GM18520 (cell line): ENCODE measurements at regions not wholly inside any gene's neighbourhood (a gene's known extent, or its start where the extent isn't known, plus 50 kb on each side); places are given as distances from the start of the nearest gene placed in this dataset.

Source experiments
- ATAC-seq: cut with Tn5 transposase; IDR thresholded peaks from one replicate; pipeline ENCODE4 v1.9.1; 2021; ENCODE audit not compliant: unreplicated experiment

GRCh38 chr1:218852527-218852926 is 321.2 kb upstream of the LYPLAL1 start:
- ATAC-seq = no peak

GRCh38 chr1:218863987-218864386 is 309.7 kb upstream of the LYPLAL1 start:
- ATAC-seq = no peak

- no peak for ATAC-seq
These were observed 308.1 kb upstream of the LYPLAL1 start for GRCh38 chr1:218865591-218865990.

- ATAC-seq = no peak
These were observed 307.2 kb upstream of the LYPLAL1 start for GRCh38 chr1:218866507-218866906.

GRCh38 chr1:218867066-218867465 is 306.6 kb upstream of the LYPLAL1 start:
- no peak for ATAC-seq

- ATAC-seq = no peak
These were observed 305.6 kb upstream of the LYPLAL1 start for GRCh38 chr1:218867941-218868626.

- no peak for ATAC-seq
These were observed 304.4 kb upstream of the LYPLAL1 start for GRCh38 chr1:218869276-218869675.

- ATAC-seq = no peak
These were observed 301.7 kb upstream of the LYPLAL1 start for GRCh38 chr1:218872026-218872425.

GRCh38 chr1:218872928-218873327 is 300.8 kb upstream of the LYPLAL1 start:
- ATAC-seq = no peak

- no peak for ATAC-seq
These were observed 299.4 kb upstream of the LYPLAL1 start for GRCh38 chr1:218874313-218874712.

- ATAC-seq = no peak
These were observed 298.8 kb upstream of the LYPLAL1 start for GRCh38 chr1:218874801-218875400.

GRCh38 chr1:218878369-218878768 is 295.3 kb upstream of the LYPLAL1 start:
- ATAC-seq = no peak

GRCh38 chr1:218880484-218881060 is 293.1 kb upstream of the LYPLAL1 start:
- no peak for ATAC-seq

- no peak for ATAC-seq
These were observed 291.2 kb upstream of the LYPLAL1 start for GRCh38 chr1:218882454-218882853.

- no peak for ATAC-seq
These were observed 287.4 kb upstream of the LYPLAL1 start for GRCh38 chr1:218886101-218886871.

- ATAC-seq = no peak
These were observed 286.3 kb upstream of the LYPLAL1 start for GRCh38 chr1:218887141-218887925.

- ATAC-seq = no peak
These were observed 283.2 kb upstream of the LYPLAL1 start for GRCh38 chr1:218890451-218890850.

GRCh38 chr1:218891577-218891976 is 282.1 kb upstream of the LYPLAL1 start:
- ATAC-seq = no peak

- ATAC-seq = no peak
These were observed 278.6 kb upstream of the LYPLAL1 start for GRCh38 chr1:218895064-218895587.

- ATAC-seq = no peak
These were observed 277.5 kb upstream of the LYPLAL1 start for GRCh38 chr1:218896202-218896601.

GRCh38 chr1:218898921-218899320 is 274.8 kb upstream of the LYPLAL1 start:
- no peak for ATAC-seq
